Endothelial cell of umbilical vein (primary cell): ENCODE measurements at regions not wholly inside any gene's neighbourhood (a gene's known extent, or its start where the extent isn't known, plus 50 kb on each side); places are given as distances from the start of the nearest gene placed in this dataset.

Source experiments
- EZH2 ChIP-seq: IDR thresholded peaks from 2 replicates; pipeline ENCODE4 v1.6.1; 2012; ENCODE audit warnings: borderline replicate concordance, low read depth, mild to moderate bottlenecking, moderate library complexity, low read length, inconsistent platforms; ENCODE audit not compliant: severe bottlenecking
- MYC ChIP-seq: IDR thresholded peaks from one replicate; pipeline ENCODE4 v1.6.1; 2011; ENCODE audit warnings: mild to moderate bottlenecking, low read depth, low read length
- POLR2AphosphoS5 ChIP-seq: IDR thresholded peaks from 2 replicates; pipeline ENCODE4 v1.6.1; 2012; ENCODE audit warnings: low read depth, mild to moderate bottlenecking, control low read depth, low read length, moderate library complexity; ENCODE audit not compliant: insufficient read depth
- TF ChIP-seq, protein P1 (sequence below), 2 donors: IDR thresholded peaks; 1 replicate in 1 of 2; 2 replicates in 1 of 2; pipeline ENCODE4 v1.5.1; 2011; ENCODE audit warnings: low read length in 2 of 2, mild to moderate bottlenecking in 2 of 2, moderate library complexity in 2 of 2, control low read depth in 1 of 2, inconsistent platforms in 1 of 2, low read depth in 1 of 2; ENCODE audit not compliant: insufficient read depth in 1 of 2; ENCODE audit errors: extremely low read depth in 1 of 2

GRCh38 chr1:229756666-229757065 lies 130.6 kb downstream of the URB2 start:
- TF ChIP-seq EZH2, result no peak
- TF ChIP-seq MYC, result no peak
- TF ChIP-seq, protein P1, sequence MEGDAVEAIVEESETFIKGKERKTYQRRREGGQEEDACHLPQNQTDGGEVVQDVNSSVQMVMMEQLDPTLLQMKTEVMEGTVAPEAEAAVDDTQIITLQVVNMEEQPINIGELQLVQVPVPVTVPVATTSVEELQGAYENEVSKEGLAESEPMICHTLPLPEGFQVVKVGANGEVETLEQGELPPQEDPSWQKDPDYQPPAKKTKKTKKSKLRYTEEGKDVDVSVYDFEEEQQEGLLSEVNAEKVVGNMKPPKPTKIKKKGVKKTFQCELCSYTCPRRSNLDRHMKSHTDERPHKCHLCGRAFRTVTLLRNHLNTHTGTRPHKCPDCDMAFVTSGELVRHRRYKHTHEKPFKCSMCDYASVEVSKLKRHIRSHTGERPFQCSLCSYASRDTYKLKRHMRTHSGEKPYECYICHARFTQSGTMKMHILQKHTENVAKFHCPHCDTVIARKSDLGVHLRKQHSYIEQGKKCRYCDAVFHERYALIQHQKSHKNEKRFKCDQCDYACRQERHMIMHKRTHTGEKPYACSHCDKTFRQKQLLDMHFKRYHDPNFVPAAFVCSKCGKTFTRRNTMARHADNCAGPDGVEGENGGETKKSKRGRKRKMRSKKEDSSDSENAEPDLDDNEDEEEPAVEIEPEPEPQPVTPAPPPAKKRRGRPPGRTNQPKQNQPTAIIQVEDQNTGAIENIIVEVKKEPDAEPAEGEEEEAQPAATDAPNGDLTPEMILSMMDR (IDR thresholded peaks at IDR 0.05; ENCODE audit: extremely low read depth in 1 of 2, insufficient read depth in 1 of 2, low read depth in 1 of 2, low read length in 2 of 2), result no peak
- TF ChIP-seq POLR2AphosphoS5, result no peak
